KMS-11 (cell line): ENCODE measurements at regions not wholly inside any gene's neighbourhood (a gene's known extent, or its start where the extent isn't known, plus 50 kb on each side); places are given as distances from the start of the nearest gene placed in this dataset.

Source experiments
- H2AFZ ChIP-seq: fragments of 200-600 bp; sonication (generic); 2 replicates; pipeline ENCODE4 v1.6.1; 2016; ENCODE audit warnings: antibody characterized with exemption, mixed run types, low read depth
- H3K27ac ChIP-seq: fragments of 200-600 bp; sonication (generic); 2 replicates; pipeline ENCODE4 v1.6.1; 2016; ENCODE audit warnings: mild to moderate bottlenecking, mixed run types
- H3K27me3 ChIP-seq: fragments of 200-600 bp; sonication (generic); 2 replicates; pipeline ENCODE4 v1.6.1; 2017; ENCODE audit warnings: mild to moderate bottlenecking, low read depth, mixed run types, moderate library complexity; ENCODE audit not compliant: insufficient read depth
- H3K36me3 ChIP-seq: fragments of 200-600 bp; sonication (generic); 2 replicates; pipeline ENCODE4 v1.6.1; 2017; ENCODE audit warnings: mild to moderate bottlenecking, mixed run types; ENCODE audit not compliant: insufficient read depth
- H3K4me1 ChIP-seq: fragments of 200-600 bp; sonication (generic); 2 replicates; pipeline ENCODE4 v1.6.1; 2016; ENCODE audit warnings: mild to moderate bottlenecking, low read depth, mixed run types; ENCODE audit not compliant: poor library complexity, severe bottlenecking
- H3K4me2 ChIP-seq: fragments of 200-600 bp; sonication (generic); 2 replicates; pipeline ENCODE4 v1.7.0; 2016; ENCODE audit warnings: mild to moderate bottlenecking, mixed run types
- H3K4me3 ChIP-seq: fragments of 200-600 bp; sonication (generic); IDR thresholded peaks from 2 replicates; pipeline ENCODE4 v1.6.1; 2017; ENCODE audit warnings: low read depth, low read length, mixed read lengths; ENCODE audit not compliant: insufficient read depth
- H3K79me2 ChIP-seq: fragments of 200-600 bp; sonication (generic); 2 replicates; pipeline ENCODE4 v1.6.1; 2016; ENCODE audit warnings: low read depth, mixed run types; ENCODE audit not compliant: insufficient read depth
- H3K9ac ChIP-seq: fragments of 200-600 bp; sonication (generic); 2 replicates; pipeline ENCODE4 v1.6.1; 2016; ENCODE audit warnings: mild to moderate bottlenecking, mixed run types
- H4K20me1 ChIP-seq: fragments of 200-600 bp; sonication (generic); 2 replicates; pipeline ENCODE4 v1.6.1; 2016; ENCODE audit warnings: mild to moderate bottlenecking, mixed run types; ENCODE audit not compliant: insufficient read depth
- CTCF ChIP-seq: fragments of 200-600 bp; sonication (generic); conservative IDR thresholded peaks from 2 replicates; pipeline ENCODE4 v1.6.1; 2017; ENCODE audit warnings: low read depth, mild to moderate bottlenecking, antibody characterized with exemption, low read length, moderate library complexity, mixed read lengths

GRCh38 chr2:143885461-143885860 lies 634.5 kb downstream of the ZEB2 start:
- no peaks in the 10 kb centered on the region for H3K79me2 ChIP-seq
- H3K27me3 ChIP-seq: no peaks in the 10 kb centered on the region
- H3K4me1 ChIP-seq: no peaks in the 10 kb centered on the region
- no peak overlapping the region for H3K4me2 ChIP-seq
- no peak overlapping the region for H3K27ac ChIP-seq
- no peaks in the 10 kb centered on the region for H4K20me1 ChIP-seq
- no peak overlapping the region for H3K4me3 ChIP-seq
- no peak overlapping the region for H2AFZ ChIP-seq
- no peak overlapping the region for H3K9ac ChIP-seq
- TF ChIP-seq CTCF: no peak
- no peaks in the 10 kb centered on the region for H3K36me3 ChIP-seq

GRCh38 chr2:143881246-143881645 lies 638.7 kb downstream of the ZEB2 start:
- no peaks in the 10 kb centered on the region for H4K20me1 ChIP-seq
- H3K4me3 ChIP-seq: no peak overlapping the region
- no peak overlapping the region for H3K27ac ChIP-seq
- H3K4me1 ChIP-seq: no peaks in the 10 kb centered on the region
- H3K9ac ChIP-seq: no peak overlapping the region
- H3K79me2 ChIP-seq: no peaks in the 10 kb centered on the region
- no peaks in the 10 kb centered on the region for H3K36me3 ChIP-seq
- H2AFZ ChIP-seq: no peak overlapping the region
- no peak for TF ChIP-seq CTCF
- H3K27me3 ChIP-seq: no peaks in the 10 kb centered on the region
- H3K4me2 ChIP-seq: no peak overlapping the region

GRCh38 chr2:143877876-143878530 lies 641.9 kb downstream of the ZEB2 start:
- TF ChIP-seq CTCF: no peak
- Histone ChIP-seq H3K9ac (no peak overlapping the region), H3K4me2 (no peak overlapping the region), H4K20me1 (no peaks in the 10 kb centered on the region), H3K4me3 (no peak overlapping the region), H3K27ac (no peak overlapping the region), H3K4me1 (no peaks in the 10 kb centered on the region), H2AFZ (no peak overlapping the region), H3K79me2 (no peaks in the 10 kb centered on the region), H3K36me3 (no peaks in the 10 kb centered on the region), H3K27me3 (no peaks in the 10 kb centered on the region)

GRCh38 chr2:143877056-143877455 lies 642.9 kb downstream of the ZEB2 start:
- Histone ChIP-seq H2AFZ (no peak overlapping the region), H3K4me1 (no peaks in the 10 kb centered on the region), H3K79me2 (no peaks in the 10 kb centered on the region), H3K4me2 (no peak overlapping the region), H3K9ac (no peak overlapping the region), H3K27me3 (no peaks in the 10 kb centered on the region), H4K20me1 (no peaks in the 10 kb centered on the region), H3K36me3 (no peaks in the 10 kb centered on the region), H3K4me3 (no peak overlapping the region), H3K27ac (no peak overlapping the region)
- no peak for TF ChIP-seq CTCF
